B cell (primary cell): ENCODE measurements at regions not wholly inside any gene's neighbourhood (a gene's known extent, or its start where the extent isn't known, plus 50 kb on each side); places are given as distances from the start of the nearest gene placed in this dataset.
"Not testable (repeated sequence)": the region's sequence is repeated elsewhere in the genome, so short reads cannot be mapped to it uniquely, and the experiment has no call there.

Source experiments
- ATAC-seq: fragments of 200-7000 bp; cut with Tn5 transposase; one replicate; pipeline ENCODE4 v1.10.0; 2021; ENCODE audit warnings: low read depth, mild to moderate bottlenecking, moderate number of reproducible peaks, moderate library complexity
- CTCF ChIA-PET: fragments of 350-600 bp; sonication (Branson Sonifier 250); formaldehyde crosslinking; loops from one replicate; lab custom pipeline; 2021; ENCODE audit warnings: antibody characterized with exemption, inconsistent platforms; lab: Charles Lee
- POLR2A ChIA-PET: fragments of 350-600 bp; sonication (Branson Sonifier 250); formaldehyde crosslinking; loops from one replicate; lab custom pipeline; 2021; ENCODE audit warnings: antibody characterized with exemption; lab: Charles Lee
- DNase-seq: peaks from one replicate; pipeline ENCODE4 v3.0.0; 2013
- H2AFZ ChIP-seq: 2 replicates; pipeline ENCODE4 v1.6.1; 2012; ENCODE audit warnings: mild to moderate bottlenecking, low read depth, low read length; ENCODE audit not compliant: insufficient read depth, poor library complexity, severe bottlenecking
- H3K27ac ChIP-seq, 2 donors: 1 replicate in 1 of 2; 2 replicates in 1 of 2; pipeline ENCODE4 v1.5.1; 2012 to 2013; ENCODE audit warnings: low read length in 2 of 2, mild to moderate bottlenecking in 2 of 2, moderate library complexity in 1 of 2
- H3K27me3 ChIP-seq, 4 experiments: fragments of 200-600 bp in 1 of 4; sonication (generic) in 1 of 4; replicated peaks in 1 of 4; 1 replicate in 2 of 4; 2 replicates in 2 of 4; pipeline versions ENCODE4 v1.6.1 to v1.7.0; 2013 to 2016; ENCODE audit warnings: low read length in 3 of 4, mild to moderate bottlenecking in 2 of 4, mixed read lengths in 1 of 4, moderate library complexity in 1 of 4; ENCODE audit not compliant: insufficient read depth in 4 of 4, control insufficient read depth in 3 of 4; ENCODE audit errors: control extremely low read depth in 1 of 4
- H3K36me3 ChIP-seq, 2 experiments: replicated peaks in 1 of 2; 1 replicate in 1 of 2; 2 replicates in 1 of 2; pipeline versions ENCODE4 v1.6.1 to v1.7.1; 2013; ENCODE audit warnings: low read length in 1 of 2; ENCODE audit not compliant: insufficient read depth in 2 of 2, control insufficient read depth in 1 of 2; ENCODE audit errors: control extremely low read depth in 1 of 2, extremely low read depth in 1 of 2
- H3K4me1 ChIP-seq, 2 donors: fragments of 200-600 bp in 1 of 2; sonication (generic) in 1 of 2; 1 replicate in 1 of 2; 2 replicates in 1 of 2; pipeline versions ENCODE4 v1.5.1 to v1.6.1; 2013 to 2017; ENCODE audit warnings: low read length in 2 of 2; ENCODE audit not compliant: control insufficient read depth in 2 of 2, insufficient read depth in 2 of 2
- H3K4me2 ChIP-seq: replicated peaks from 2 replicates; pipeline ENCODE3; 2012; ENCODE audit warnings: mild to moderate bottlenecking, low read depth, low read length; ENCODE audit not compliant: poor library complexity, severe bottlenecking
- H3K4me3 ChIP-seq, 5 experiments: fragments of 200-600 bp in 1 of 5; sonication (generic) in 1 of 5; 1 replicate in 3 of 5; 2 replicates in 2 of 5; pipeline versions ENCODE4 v1.5.1 to v1.7.0; 2011 to 2016; ENCODE audit warnings: low read length in 4 of 5, mild to moderate bottlenecking in 4 of 5, low read depth in 2 of 5, control low read depth in 1 of 5, moderate library complexity in 1 of 5; ENCODE audit not compliant: insufficient read depth in 1 of 5; ENCODE audit errors: control extremely low read depth in 1 of 5, extremely low read depth in 1 of 5
- H3K79me2 ChIP-seq: fragments of 200-600 bp; sonication (generic); one replicate; pipeline ENCODE4 v1.6.0; 2016; ENCODE audit warnings: low read length; ENCODE audit not compliant: control insufficient read depth, insufficient read depth
- H3K9ac ChIP-seq: fragments of 200-600 bp; sonication (generic); 2 replicates; pipeline ENCODE4 v1.6.1; 2017; ENCODE audit warnings: mild to moderate bottlenecking, low read length, moderate library complexity
- H3K9me3 ChIP-seq, 3 donors: one replicate each; pipeline versions ENCODE4 v1.6.1 to v1.7.1; 2013; ENCODE audit warnings: low read length in 2 of 3; ENCODE audit not compliant: control insufficient read depth in 2 of 3, insufficient read depth in 1 of 3; ENCODE audit errors: control extremely low read depth in 1 of 3
- H4K20me1 ChIP-seq: 2 replicates; pipeline ENCODE4 v1.6.0; 2012; ENCODE audit warnings: mild to moderate bottlenecking, low read length; ENCODE audit not compliant: insufficient read depth, control insufficient read depth, poor library complexity, severe bottlenecking
- H3K27ac Mint-ChIP-seq: one replicate; pipeline ENCODE4 v1.8.0; 2021; ENCODE audit warnings: mixed read lengths
- H3K27me3 Mint-ChIP-seq: one replicate; pipeline ENCODE4 v1.8.0; 2021; ENCODE audit warnings: mixed read lengths
- H3K4me1 Mint-ChIP-seq: one replicate; pipeline ENCODE4 v1.8.0; 2021; ENCODE audit warnings: mixed read lengths
- H3K4me3 Mint-ChIP-seq: one replicate; pipeline ENCODE4 v1.8.0; 2021; ENCODE audit warnings: mixed read lengths
- H3K9me3 Mint-ChIP-seq: one replicate; pipeline ENCODE4 v1.8.0; 2022; ENCODE audit warnings: mixed read lengths; ENCODE audit not compliant: insufficient read depth
- CTCF ChIP-seq: fragments of 200-600 bp; IDR thresholded peaks from one replicate; pipeline ENCODE4 v1.8.0; 2022; ENCODE audit warnings: antibody characterized with exemption, mild to moderate bottlenecking
- EZH2 ChIP-seq: IDR thresholded peaks from 2 replicates; pipeline ENCODE4 v1.6.1; 2012; ENCODE audit warnings: borderline replicate concordance, low read depth, mild to moderate bottlenecking, moderate library complexity, low read length; ENCODE audit not compliant: insufficient read depth, poor library complexity, severe bottlenecking
- WGBS: methylation state at CpG from one replicate; pipeline ENCODE4 v1.1.5; 2013; ENCODE audit warnings: missing lambda C conversion rate; ENCODE audit not compliant: insufficient coverage; 5-methylcytosine and 5-hydroxymethylcytosine counted together
- intact Hi-C: fragments of 100-400 bp; cut with micrococcal nuclease; formaldehyde crosslinking; loops from one replicate; pipeline ENCODE4 v1.10.0; 2022

GRCh38 chr3:157585386-157585785 is 82.2 kb upstream of the VEPH1 start:
- Mint-ChIP-seq H3K27me3 (peaks cover 13% of the 10 kb centered on the region), H3K9me3 (no peaks in the 10 kb centered on the region), H3K4me3 (no peak overlapping the region), H3K4me1 (no peaks in the 10 kb centered on the region), H3K27ac (no peak overlapping the region)
- Histone ChIP-seq H3K27ac (no peak overlapping the region), H2AFZ (no peak overlapping the region), H3K9me3 (no peaks in the 10 kb centered on the region), H3K27me3 (no peaks in the 10 kb centered on the region), H3K4me1 (no peaks in the 10 kb centered on the region), H3K9ac (no peak overlapping the region), H4K20me1 (no peaks in the 10 kb centered on the region), H3K36me3 (no peaks in the 10 kb centered on the region), H3K4me2 (no peak overlapping the region), H3K4me3 (no peak overlapping the region), H3K79me2 (no peaks in the 10 kb centered on the region)
- no peak for TF ChIP-seq CTCF
- no peak for TF ChIP-seq EZH2
- DNase-seq (no peak), ATAC-seq (no peak)
- ChIA-PET CTCF (no interaction called here), POLR2A (no interaction called here)
- intact Hi-C loops: no loop called here
- WGBS: over 99% methylated on average over 9 of the region's 12 CpGs

GRCh38 chr3:157582637-157582973 is 79.4 kb upstream of the VEPH1 start:
- Mint-ChIP-seq H3K9me3 (no peaks in the 10 kb centered on the region), H3K4me1 (no peaks in the 10 kb centered on the region), H3K27me3 (peaks cover 7% of the 10 kb centered on the region), H3K27ac (no peak overlapping the region), H3K4me3 (no peak overlapping the region)
- ChIA-PET CTCF (no interaction called here), POLR2A (no interaction called here)
- H3K4me1 ChIP-seq: no peaks in the 10 kb centered on the region
- no peaks in the 10 kb centered on the region for H3K79me2 ChIP-seq
- no peaks in the 10 kb centered on the region for H3K36me3 ChIP-seq
- DNase-seq (no peak), ATAC-seq (no peak)
- H3K9me3 ChIP-seq: no peaks in the 10 kb centered on the region
- H3K4me2 ChIP-seq: no peak overlapping the region
- H3K9ac ChIP-seq: no peak overlapping the region
- no peak overlapping the region for H3K4me3 ChIP-seq
- H4K20me1 ChIP-seq: no peaks in the 10 kb centered on the region
- intact Hi-C loops: no loop called here
- no peaks in the 10 kb centered on the region for H3K27me3 ChIP-seq
- TF ChIP-seq EZH2 (no peak), CTCF (no peak)
- no peak overlapping the region for H3K27ac ChIP-seq
- no peak overlapping the region for H2AFZ ChIP-seq
- 85% methylated on average over 3 of the region's 3 CpGs for WGBS

- H3K9ac ChIP-seq, H4K20me1 ChIP-seq, intact Hi-C loops, DNase-seq, H3K4me3 ChIP-seq, H3K9me3 ChIP-seq, H3K36me3 ChIP-seq, H3K9me3 Mint-ChIP-seq, H3K27me3 Mint-ChIP-seq, H3K4me3 Mint-ChIP-seq, H3K27ac Mint-ChIP-seq, POLR2A ChIA-PET, ATAC-seq, H3K79me2 ChIP-seq, H3K27me3 ChIP-seq, CTCF ChIA-PET, H2AFZ ChIP-seq, H3K4me1 Mint-ChIP-seq, H3K27ac ChIP-seq, H3K4me1 ChIP-seq, H3K4me2 ChIP-seq: not testable (repeated sequence)
- 100% methylated on average over 7 of the region's 13 CpGs for WGBS
Measured at GRCh38 chr3:157581956-157582636, 78.9 kb upstream of the VEPH1 start.
